ENCODE measurements at regions not wholly inside any gene's neighbourhood (a gene's known extent, or its start where the extent isn't known, plus 50 kb on each side); places are given as distances from the start of the nearest gene placed in this dataset.

- H3K4me3 ChIP-seq, result no peak overlapping the region
- TF ChIP-seq CTCF (IDR thresholded peaks at IDR 0.05) (no peak), EP300 (IDR thresholded peaks at IDR 0.05) (no peak), POLR2AphosphoS5 (IDR thresholded peaks at IDR 0.05) (no peak), POLR2A (IDR thresholded peaks at IDR 0.05) (no peak)
- no peaks in the 10 kb centered on the region for H3K27me3 ChIP-seq
- ATAC-seq (ENCODE audit: low FRiP score in 2 of 2) (peak in 1 of 2 donors; percentile 22), DNase-seq (no peak)
- 55 to 60% methylated on average over 4 of the region's 4 CpGs for WGBS, 2 donors
- H3K36me3 ChIP-seq, result no peaks in the 10 kb centered on the region
- no peaks in the 10 kb centered on the region for H3K4me1 ChIP-seq
- no peak overlapping the region for H3K27ac ChIP-seq
- H3K9me3 ChIP-seq, result no peaks in the 10 kb centered on the region
These were observed 484.6 kb downstream of the OLFM4 start for GRCh38 chr13:53513226-53513625.

- Histone ChIP-seq H3K4me3 (no peak overlapping the region), H3K36me3 (no peaks in the 10 kb centered on the region), H3K27ac (no peak overlapping the region), H3K4me1 (no peaks in the 10 kb centered on the region), H3K9me3 (no peaks in the 10 kb centered on the region), H3K27me3 (no peaks in the 10 kb centered on the region)
- no peak for ATAC-seq (ENCODE audit: low FRiP score in 2 of 2)
- TF ChIP-seq EP300 (IDR thresholded peaks at IDR 0.05) (no peak), POLR2AphosphoS5 (IDR thresholded peaks at IDR 0.05) (no peak), POLR2A (IDR thresholded peaks at IDR 0.05) (no peak), CTCF (IDR thresholded peaks at IDR 0.05) (no peak)
- DNase-seq, result no peak
These were observed 491.5 kb downstream of the OLFM4 start for GRCh38 chr13:53520132-53520531.

GRCh38 chr13:53522034-53522433 is 493.4 kb downstream of the OLFM4 start:
- Histone ChIP-seq H3K4me1 (no peaks in the 10 kb centered on the region), H3K36me3 (no peaks in the 10 kb centered on the region), H3K27ac (no peak overlapping the region), H3K27me3 (no peaks in the 10 kb centered on the region), H3K9me3 (no peaks in the 10 kb centered on the region), H3K4me3 (no peak overlapping the region)
- ATAC-seq (ENCODE audit: low FRiP score in 2 of 2), result no peak
- TF ChIP-seq CTCF (IDR thresholded peaks at IDR 0.05) (no peak), POLR2AphosphoS5 (IDR thresholded peaks at IDR 0.05) (no peak), POLR2A (IDR thresholded peaks at IDR 0.05) (no peak), EP300 (IDR thresholded peaks at IDR 0.05) (no peak)
- no peak for DNase-seq

GRCh38 chr13:53537586-53537985 is 509.0 kb downstream of the OLFM4 start:
- WGBS, 2 donors, result 74 to 82% methylated on average over 1 of the region's 1 CpG
- H3K27ac ChIP-seq, result no peak overlapping the region

More at GRCh38 chr13:53537586-53537985, 509.0 kb downstream of the OLFM4 start:
- no peaks in the 10 kb centered on the region for H3K27me3 ChIP-seq
- no peaks in the 10 kb centered on the region for H3K9me3 ChIP-seq
- ATAC-seq (ENCODE audit: low FRiP score in 2 of 2) (no peak), DNase-seq (no peak)
- TF ChIP-seq EP300 (IDR thresholded peaks at IDR 0.05) (no peak), POLR2AphosphoS5 (IDR thresholded peaks at IDR 0.05) (no peak), POLR2A (IDR thresholded peaks at IDR 0.05) (no peak), CTCF (IDR thresholded peaks at IDR 0.05) (no peak)
- H3K4me3 ChIP-seq, result no peak overlapping the region
- no peaks in the 10 kb centered on the region for H3K4me1 ChIP-seq
- H3K36me3 ChIP-seq, result no peaks in the 10 kb centered on the region

Data from upper lobe of left lung (tissue), 6 donors.